ENCODE measurements at regions not wholly inside any gene's neighbourhood (a gene's known extent, or its start where the extent isn't known, plus 50 kb on each side); places are given as distances from the start of the nearest gene placed in this dataset.

DNA sequence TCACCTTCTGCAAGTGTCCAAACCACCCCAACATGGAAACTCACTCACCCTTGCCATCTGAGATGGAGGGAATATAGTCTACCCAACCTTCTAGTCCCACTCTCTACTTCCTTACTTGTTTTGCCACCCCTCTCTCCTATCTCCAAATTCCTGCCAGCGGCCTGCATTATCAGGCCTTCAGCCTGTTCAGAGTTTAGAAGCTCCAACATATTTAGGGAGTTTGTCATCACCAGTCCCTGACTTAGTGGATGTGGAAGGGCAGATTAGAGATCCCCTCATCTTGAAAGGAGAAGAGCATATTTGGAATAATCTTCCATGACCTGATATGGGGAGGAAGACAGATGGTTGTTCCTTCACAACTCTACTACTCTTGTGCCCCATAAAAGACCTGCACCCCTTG is 281.4 kb upstream of the MAP3K7 start:
- no peak for TF ChIP-seq CTCF (IDR thresholded peaks at IDR 0.05)
- Mint-ChIP-seq H3K27me3 (peaks cover 9% of the 10 kb centered on the region), H3K36me3 (ENCODE audit: low read depth) (no peaks in the 10 kb centered on the region), H3K27ac (no peak overlapping the region), H3K4me3 (no peak overlapping the region), H3K4me1 (ENCODE audit: low read depth) (no peaks in the 10 kb centered on the region), H3K9me3 (no peaks in the 10 kb centered on the region)
- DNase-seq (no peak), ATAC-seq (no peak)
- intact Hi-C loops (cut with micrococcal nuclease) = no loop called here
- POLR2A ChIA-PET = no interaction called here
- CTCF ChIA-PET = no interaction called here

DNA sequence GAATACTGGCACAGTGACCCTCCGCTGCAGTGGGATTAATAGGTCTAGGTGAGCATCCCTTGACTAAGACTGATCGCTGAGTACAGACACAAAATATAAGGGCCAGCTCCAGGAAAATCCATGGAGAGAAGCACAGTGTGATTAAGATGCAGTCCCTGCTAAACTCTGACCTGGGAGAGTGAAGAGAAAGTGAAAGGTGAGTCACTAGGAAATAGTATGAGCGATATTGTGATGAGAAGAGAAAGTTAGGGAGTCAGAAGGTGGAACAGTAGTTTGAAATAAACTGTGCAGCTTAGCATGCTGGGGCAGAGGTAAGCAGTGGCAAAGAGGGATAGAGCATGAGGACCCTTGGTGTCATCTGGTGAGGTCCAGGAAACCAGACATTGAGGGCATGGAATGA is 278.6 kb upstream of the MAP3K7 start:
- Mint-ChIP-seq H3K4me3 (no peak overlapping the region), H3K4me1 (ENCODE audit: low read depth) (peaks cover 2% of the 10 kb centered on the region), H3K9me3 (no peaks in the 10 kb centered on the region), H3K27me3 (peaks cover 7% of the 10 kb centered on the region), H3K36me3 (ENCODE audit: low read depth) (no peaks in the 10 kb centered on the region), H3K27ac (no peak overlapping the region)
- ChIA-PET CTCF (no interaction called here), POLR2A (no interaction called here)
- ATAC-seq (peak; percentile 45), DNase-seq (no peak)
- no peak for TF ChIP-seq CTCF (IDR thresholded peaks at IDR 0.05)
- intact Hi-C loops (cut with micrococcal nuclease) = no loop called here

- Mint-ChIP-seq H3K4me1 (ENCODE audit: low read depth) (peaks cover 2% of the 10 kb centered on the region), H3K36me3 (ENCODE audit: low read depth) (no peaks in the 10 kb centered on the region), H3K27ac (no peak overlapping the region), H3K4me3 (no peak overlapping the region), H3K27me3 (no peaks in the 10 kb centered on the region), H3K9me3 (no peaks in the 10 kb centered on the region)
- DNase-seq = no peak
- ChIA-PET POLR2A (no interaction called here), CTCF (no interaction called here)
- no peak for TF ChIP-seq CTCF (IDR thresholded peaks at IDR 0.05)
- ATAC-seq = no peak
- intact Hi-C loops (cut with micrococcal nuclease) = no loop called here
These were observed 276.2 kb upstream of the MAP3K7 start for GRCh38 chr6:90863043-90863442.

DNA sequence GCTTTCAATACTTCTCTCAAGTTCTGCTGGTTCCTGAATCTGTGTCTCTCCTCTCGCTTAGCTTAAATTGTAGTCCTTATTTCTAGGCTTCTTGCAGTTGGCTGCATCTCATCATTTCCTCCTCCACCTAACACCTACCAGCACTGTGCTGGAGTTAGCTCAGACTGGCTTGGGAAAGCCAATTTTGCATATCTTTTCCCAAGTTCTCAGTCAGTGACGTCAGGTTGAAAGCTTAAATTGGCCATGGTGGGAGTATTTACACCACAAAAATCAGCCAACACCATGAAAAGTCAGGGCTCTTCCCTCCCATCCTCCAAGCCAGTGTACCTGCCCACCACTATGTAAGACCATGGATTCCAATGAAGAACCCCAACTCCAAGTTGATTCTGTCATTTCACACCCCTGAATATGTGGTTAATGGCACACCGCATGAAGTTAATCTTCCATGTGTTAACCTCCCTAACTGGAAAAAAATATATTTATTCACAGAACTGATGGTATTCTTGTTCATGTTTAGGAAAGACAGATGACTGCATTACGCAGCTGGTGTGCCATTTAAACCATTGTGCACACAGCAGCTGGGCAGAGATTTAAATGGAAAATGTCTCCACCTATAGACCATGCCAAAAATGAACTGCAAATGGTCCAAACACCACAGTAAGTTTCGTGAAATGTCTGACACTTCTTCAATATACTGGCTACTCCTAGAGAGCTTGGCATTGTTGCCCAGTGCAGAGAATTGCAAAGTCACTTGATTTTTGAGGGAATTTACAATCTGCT is 274.1 kb upstream of the MAP3K7 start:
- Mint-ChIP-seq H3K27ac (no peak overlapping the region), H3K4me3 (no peak overlapping the region), H3K27me3 (no peaks in the 10 kb centered on the region), H3K4me1 (ENCODE audit: low read depth) (peaks cover 2% of the 10 kb centered on the region), H3K9me3 (no peaks in the 10 kb centered on the region), H3K36me3 (ENCODE audit: low read depth) (no peaks in the 10 kb centered on the region)
- TF ChIP-seq CTCF (IDR thresholded peaks at IDR 0.05) = no peak
- CTCF ChIA-PET = interaction anchor here (1.4 kb wide), 2 partner anchors 17 to 160 kb away, joined by 3 to 4 read pairs; no protein-coding TSS in a partner anchor
- POLR2A ChIA-PET = no interaction called here
- ATAC-seq (no peak), DNase-seq (no peak)
- intact Hi-C loops (cut with micrococcal nuclease) = no loop called here

DNA sequence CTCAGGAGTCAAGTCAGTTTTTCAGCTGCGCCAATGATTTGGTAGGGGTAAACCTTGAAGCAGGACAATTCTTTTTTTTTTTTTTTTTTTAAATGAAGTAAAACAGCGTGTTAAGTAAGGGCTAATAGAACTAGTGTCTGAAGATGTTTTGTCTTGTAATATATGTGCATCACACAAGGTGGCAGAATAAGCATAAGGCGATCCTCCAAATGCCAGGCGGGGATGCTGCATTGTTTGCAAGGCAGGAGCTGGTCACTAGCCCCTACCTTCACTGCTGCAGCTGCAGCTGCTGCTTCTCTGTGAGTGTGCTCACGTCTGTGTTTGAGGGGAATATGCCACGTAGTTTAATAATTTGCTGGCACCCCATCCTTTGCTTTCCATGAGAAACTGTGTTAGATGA is 272.7 kb upstream of the MAP3K7 start:
- ATAC-seq (no peak), DNase-seq (no peak)
- Mint-ChIP-seq H3K9me3 (no peaks in the 10 kb centered on the region), H3K27me3 (no peaks in the 10 kb centered on the region), H3K27ac (no peak overlapping the region), H3K36me3 (ENCODE audit: low read depth) (no peaks in the 10 kb centered on the region), H3K4me3 (no peak overlapping the region), H3K4me1 (ENCODE audit: low read depth) (peaks cover 2% of the 10 kb centered on the region)
- POLR2A ChIA-PET = no interaction called here
- no peak for TF ChIP-seq CTCF (IDR thresholded peaks at IDR 0.05)
- CTCF ChIA-PET = interaction anchor here (1.4 kb wide), 1 partner anchor 19 kb away, joined by 4 read pairs; no protein-coding TSS in a partner anchor
- intact Hi-C loops (cut with micrococcal nuclease) = no loop called here

Measured in activated CD8-positive, alpha-beta T cell treated with anti-CD3 and anti-CD28 coated beads for 36 hours (primary cell).